Breast epithelium (tissue), 4 donors: ENCODE measurements at regions not wholly inside any gene's neighbourhood (a gene's known extent, or its start where the extent isn't known, plus 50 kb on each side); places are given as distances from the start of the nearest gene placed in this dataset.
"Not testable (repeated sequence)": the region's sequence is repeated elsewhere in the genome, so short reads cannot be mapped to it uniquely, and the experiment has no call there.

Experiments
- DNase-seq, 2 donors: peaks; one replicate each; pipeline ENCODE4 v3.0.0-alpha.2; 2019; ENCODE audit warnings: low spot score in 2 of 2
- H3K27ac ChIP-seq, 2 donors: fragments of 200-600 bp; sonication (generic) in 1 of 2; one replicate each; pipeline ENCODE4 v1.5.1; 2016 to 2019; ENCODE audit warnings: mild to moderate bottlenecking in 1 of 2
- H3K27me3 ChIP-seq, 2 donors: fragments of 200-600 bp; sonication (generic) in 1 of 2; one replicate each; pipeline versions ENCODE4 v1.5.1 to v1.6.0; 2017 to 2019; ENCODE audit warnings: control low read depth in 1 of 2, mild to moderate bottlenecking in 1 of 2
- H3K36me3 ChIP-seq: fragments of 200-600 bp; one replicate; pipeline ENCODE4 v1.5.1; 2019
- H3K4me1 ChIP-seq, 2 donors: fragments of 200-600 bp; sonication (generic); one replicate each; pipeline ENCODE4 v1.5.1; 2016 to 2019; ENCODE audit warnings: control low read depth in 1 of 2
- H3K4me3 ChIP-seq, 3 donors: fragments of 200-600 bp; sonication (generic); 1 replicate in 2 of 3; 2 replicates in 1 of 3; pipeline ENCODE4 v1.5.1; 2016 to 2019; ENCODE audit warnings: mild to moderate bottlenecking in 3 of 3, moderate library complexity in 2 of 3
- H3K9me3 ChIP-seq, 2 donors: fragments of 200-600 bp; sonication (generic) in 1 of 2; one replicate each; pipeline ENCODE4 v1.5.1; 2016 to 2019; ENCODE audit warnings: control low read depth in 1 of 2
- CTCF ChIP-seq, 3 donors: fragments of 450-650 bp; IDR thresholded peaks; one replicate each; pipeline ENCODE4 v1.5.1; 2016 to 2017; ENCODE audit warnings: antibody characterized with exemption in 3 of 3, mild to moderate bottlenecking in 3 of 3, moderate library complexity in 3 of 3
- POLR2A ChIP-seq: fragments of 450-650 bp; IDR thresholded peaks from one replicate; pipeline ENCODE4 v1.6.1; 2016; ENCODE audit warnings: antibody characterized with exemption, mild to moderate bottlenecking, moderate library complexity
- POLR2AphosphoS5 ChIP-seq, 3 donors: sonication (generic); formaldehyde crosslinking; IDR thresholded peaks; one replicate each; pipeline ENCODE4 v1.6.1; 2017; ENCODE audit warnings: antibody characterized with exemption in 3 of 3
- intact Hi-C: fragments of 100-400 bp; cut with DNase I; formaldehyde crosslinking; loops from one replicate; pipeline ENCODE4 v1.15.1; 2023; ENCODE audit warnings: low total_unique reads

GRCh38 chr21:30027986-30028385, 88.2 kb upstream of the GRIK1 start:
- no peak for TF ChIP-seq CTCF (IDR thresholded peaks at IDR 0.05)
- no peak for TF ChIP-seq POLR2AphosphoS5 (IDR thresholded peaks at IDR 0.05)
- no peak for TF ChIP-seq POLR2A

GRCh38 chr21:30023056-30023455, 83.3 kb upstream of the GRIK1 start:
- H3K4me1 ChIP-seq, H3K27me3 ChIP-seq, intact Hi-C loops, H3K27ac ChIP-seq, DNase-seq, H3K4me3 ChIP-seq, H3K9me3 ChIP-seq, H3K36me3 ChIP-seq: not testable (repeated sequence)

More at GRCh38 chr21:30027986-30028385, 88.2 kb upstream of the GRIK1 start:
- Histone ChIP-seq H3K9me3 (no peaks in the 10 kb centered on the region), H3K36me3 (no peaks in the 10 kb centered on the region), H3K4me1 (no peaks in the 10 kb centered on the region), H3K4me3 (no peak overlapping the region), H3K27me3 (no peaks in the 10 kb centered on the region), H3K27ac (no peak overlapping the region)
- DNase-seq: no peak
- intact Hi-C loops: loop anchor here (5.0 kb wide), 1 partner anchor 531 kb away; no protein-coding TSS in a partner anchor

- TF ChIP-seq POLR2AphosphoS5 (IDR thresholded peaks at IDR 0.05): no peak
- no peak for TF ChIP-seq CTCF (IDR thresholded peaks at IDR 0.05)
- TF ChIP-seq POLR2A: no peak
- H3K27me3 ChIP-seq: no peaks in the 10 kb centered on the region
- intact Hi-C loops: no loop called here
- H3K4me1 ChIP-seq: no peaks in the 10 kb centered on the region
- no peaks in the 10 kb centered on the region for H3K36me3 ChIP-seq
- no peak for DNase-seq
- H3K27ac ChIP-seq: no peak overlapping the region
- peaks cover 0 to 13% of the 10 kb centered on the region in 2 donors for H3K9me3 ChIP-seq
- H3K4me3 ChIP-seq: no peak overlapping the region
These were observed 75.1 kb upstream of the GRIK1 start for GRCh38 chr21:30014886-30015285.

- H3K9me3 ChIP-seq: no peaks in the 10 kb centered on the region
- TF ChIP-seq POLR2AphosphoS5 (IDR thresholded peaks at IDR 0.05) (no peak), POLR2A (no peak)
- H3K36me3 ChIP-seq: no peaks in the 10 kb centered on the region
- intact Hi-C loops: no loop called here
- H3K4me3 ChIP-seq: no peak overlapping the region
- no peak for DNase-seq
- H3K27me3 ChIP-seq: no peaks in the 10 kb centered on the region
- H3K27ac ChIP-seq: no peak overlapping the region
- H3K4me1 ChIP-seq: no peaks in the 10 kb centered on the region
These were observed 51.8 kb upstream of the GRIK1 start for GRCh38 chr21:29991624-29992023.

- DNase-seq: no peak
- no peaks in the 10 kb centered on the region for H3K36me3 ChIP-seq
- intact Hi-C loops: no loop called here
These were observed 49.9 kb upstream of the GRIK1 start for GRCh38 chr21:29989634-29990234.

More at GRCh38 chr21:29989634-29990234, 49.9 kb upstream of the GRIK1 start:
- Histone ChIP-seq H3K27me3 (no peaks in the 10 kb centered on the region), H3K4me1 (no peaks in the 10 kb centered on the region), H3K4me3 (no peak overlapping the region), H3K27ac (no peak overlapping the region), H3K9me3 (peaks cover 6 to 8% of the 10 kb centered on the region in 2 donors)
- TF ChIP-seq CTCF (IDR thresholded peaks at IDR 0.05): no peak
- TF ChIP-seq POLR2AphosphoS5 (IDR thresholded peaks at IDR 0.05): no peak
- no peak for TF ChIP-seq POLR2A
